HUES64 (cell line): ENCODE measurements at regions not wholly inside any gene's neighbourhood (a gene's known extent, or its start where the extent isn't known, plus 50 kb on each side); places are given as distances from the start of the nearest gene placed in this dataset.
"Not testable (repeated sequence)": the region's sequence is repeated elsewhere in the genome, so short reads cannot be mapped to it uniquely, and the experiment has no call there.

ENCODE experiments used
- H3K27ac ChIP-seq: 2 replicates; pipeline ENCODE4 v1.7.0; 2013; ENCODE audit warnings: low read depth, low read length, inconsistent platforms
- H3K27me3 ChIP-seq: 2 replicates; pipeline ENCODE4 v1.6.1; 2013; ENCODE audit warnings: mild to moderate bottlenecking, low read length; ENCODE audit not compliant: insufficient read depth
- H3K36me3 ChIP-seq: 2 replicates; pipeline ENCODE4 v1.6.1; 2013; ENCODE audit warnings: mild to moderate bottlenecking, low read length; ENCODE audit not compliant: insufficient read depth
- H3K4me1 ChIP-seq: 2 replicates; pipeline ENCODE4 v1.6.1; 2013; ENCODE audit warnings: mild to moderate bottlenecking, low read length, moderate library complexity; ENCODE audit not compliant: insufficient read depth
- H3K4me3 ChIP-seq: 2 replicates; pipeline ENCODE4 v1.5.1; 2013; ENCODE audit warnings: mild to moderate bottlenecking, low read length, moderate library complexity
- H3K9ac ChIP-seq: 2 replicates; pipeline ENCODE4 v1.6.1; 2013; ENCODE audit warnings: mild to moderate bottlenecking, low read depth, low read length
- H3K9me3 ChIP-seq: 2 replicates; pipeline ENCODE4 v1.6.1; 2013; ENCODE audit warnings: low read depth, low read length; ENCODE audit not compliant: insufficient read depth
- WGBS: fragments of 150-250, 120-280 bp; methylation state at CpG from one replicate; pipeline ENCODE4 v1.1.7; 2013; ENCODE audit warnings: missing lambda C conversion rate; 5-methylcytosine and 5-hydroxymethylcytosine counted together

- no peak overlapping the region for H3K4me3 ChIP-seq
- no peaks in the 10 kb centered on the region for H3K36me3 ChIP-seq
- H3K9ac ChIP-seq, result no peak overlapping the region
- no peak overlapping the region for H3K27ac ChIP-seq
- no peaks in the 10 kb centered on the region for H3K27me3 ChIP-seq
- no peaks in the 10 kb centered on the region for H3K9me3 ChIP-seq
- H3K4me1 ChIP-seq, result no peaks in the 10 kb centered on the region; the same call in 1 of the 2 replicates
- 90% methylated on average over 3 of the region's 3 CpGs for WGBS
These were observed 484.9 kb downstream of the TMEM38B start for GRCh38 chr9:106179191-106179590.

GRCh38 chr9:106203815-106204516 is 509.6 kb downstream of the TMEM38B start:
- H3K4me3 ChIP-seq, H3K9ac ChIP-seq, H3K4me1 ChIP-seq, H3K36me3 ChIP-seq, H3K27ac ChIP-seq, H3K9me3 ChIP-seq, H3K27me3 ChIP-seq: not testable (repeated sequence)
- 84% methylated on average over 8 of the region's 8 CpGs for WGBS

- WGBS, result no CpG with 5 or more reads among the region's 1 CpG
These were observed 513.0 kb downstream of the TMEM38B start for GRCh38 chr9:106207298-106207697.

GRCh38 chr9:106218427-106218826 is 524.1 kb downstream of the TMEM38B start:
- H3K9me3 ChIP-seq, result no peaks in the 10 kb centered on the region
- no peaks in the 10 kb centered on the region for H3K27me3 ChIP-seq
- H3K4me1 ChIP-seq, result no peaks in the 10 kb centered on the region
- H3K36me3 ChIP-seq, result no peaks in the 10 kb centered on the region
- WGBS, result 98% methylated on average over 3 of the region's 3 CpGs
- H3K9ac ChIP-seq, result no peak overlapping the region
- no peak overlapping the region for H3K27ac ChIP-seq
- H3K4me3 ChIP-seq, result no peak overlapping the region

More at GRCh38 chr9:106207298-106207697, 513.0 kb downstream of the TMEM38B start:
- no peak overlapping the region for H3K9ac ChIP-seq
- peaks cover 6% of the 10 kb centered on the region; the same call in 1 of the 2 replicates for H3K4me1 ChIP-seq
- no peaks in the 10 kb centered on the region for H3K9me3 ChIP-seq
- no peak overlapping the region for H3K4me3 ChIP-seq
- H3K36me3 ChIP-seq, result no peaks in the 10 kb centered on the region
- no peak overlapping the region for H3K27ac ChIP-seq
- H3K27me3 ChIP-seq, result no peaks in the 10 kb centered on the region

- H3K27me3 ChIP-seq, result no peaks in the 10 kb centered on the region
- WGBS, result 91% methylated on average over 3 of the region's 3 CpGs
- no peak overlapping the region for H3K4me3 ChIP-seq
- no peak overlapping the region for H3K27ac ChIP-seq
- no peaks in the 10 kb centered on the region for H3K4me1 ChIP-seq
- no peaks in the 10 kb centered on the region for H3K36me3 ChIP-seq
- no peaks in the 10 kb centered on the region for H3K9me3 ChIP-seq
- H3K9ac ChIP-seq, result no peak overlapping the region
These were observed 524.5 kb downstream of the TMEM38B start for GRCh38 chr9:106218854-106219253.

- WGBS, result 98% methylated on average over 5 of the region's 5 CpGs
- no peaks in the 10 kb centered on the region for H3K9me3 ChIP-seq
- H3K4me3 ChIP-seq, result no peak overlapping the region
- no peaks in the 10 kb centered on the region for H3K36me3 ChIP-seq
- no peak overlapping the region for H3K9ac ChIP-seq
- H3K27ac ChIP-seq, result no peak overlapping the region
- H3K27me3 ChIP-seq, result no peaks in the 10 kb centered on the region
- H3K4me1 ChIP-seq, result no peaks in the 10 kb centered on the region
These were observed 526.1 kb downstream of the TMEM38B start for GRCh38 chr9:106220415-106220814.

GRCh38 chr9:106228861-106229260 is 534.5 kb downstream of the TMEM38B start:
- H3K27ac ChIP-seq, result no peak overlapping the region
- no peak overlapping the region for H3K4me3 ChIP-seq
- no peaks in the 10 kb centered on the region for H3K27me3 ChIP-seq
- H3K4me1 ChIP-seq, result no peaks in the 10 kb centered on the region
- WGBS, result 90% methylated on average over 3 of the region's 3 CpGs
- H3K9ac ChIP-seq, result no peak overlapping the region
- H3K36me3 ChIP-seq, result no peaks in the 10 kb centered on the region
- no peaks in the 10 kb centered on the region for H3K9me3 ChIP-seq

- Histone ChIP-seq H3K9me3 (no peaks in the 10 kb centered on the region), H3K27me3 (no peaks in the 10 kb centered on the region), H3K9ac (no peak overlapping the region), H3K4me3 (no peak overlapping the region), H3K36me3 (no peaks in the 10 kb centered on the region), H3K4me1 (no peaks in the 10 kb centered on the region), H3K27ac (no peak overlapping the region)
These were observed 538.8 kb downstream of the TMEM38B start for GRCh38 chr9:106233116-106233515.

- not testable (repeated sequence) for H3K27ac ChIP-seq, H3K4me3 ChIP-seq
- WGBS, result 97% methylated on average over 10 of the region's 10 CpGs
These were observed 566.6 kb downstream of the TMEM38B start for GRCh38 chr9:106260908-106261307.

GRCh38 chr9:106277966-106278365 is 583.6 kb downstream of the TMEM38B start:
- Histone ChIP-seq H3K9ac (no peak overlapping the region), H3K27ac (no peak overlapping the region), H3K9me3 (peaks cover 7% of the 10 kb centered on the region; the same call in 1 of the 2 replicates), H3K4me1 (no peaks in the 10 kb centered on the region), H3K36me3 (no peaks in the 10 kb centered on the region), H3K4me3 (no peak overlapping the region), H3K27me3 (no peaks in the 10 kb centered on the region)
- WGBS, result 94% methylated on average over 6 of the region's 6 CpGs

More at GRCh38 chr9:106260908-106261307, 566.6 kb downstream of the TMEM38B start:
- not testable (repeated sequence) for H3K27me3 ChIP-seq, H3K9ac ChIP-seq, H3K4me1 ChIP-seq, H3K36me3 ChIP-seq
- H3K9me3 ChIP-seq, result peaks cover 23% of the 10 kb centered on the region

GRCh38 chr9:106283769-106284168 is 579.2 kb upstream of the ZNF462 start:
- H3K9me3 ChIP-seq, result peaks cover 7% of the 10 kb centered on the region; the same call in 1 of the 2 replicates
- H3K4me1 ChIP-seq, result peaks cover 12% of the 10 kb centered on the region
- no peak overlapping the region for H3K4me3 ChIP-seq
- H3K27me3 ChIP-seq, result no peaks in the 10 kb centered on the region
- H3K9ac ChIP-seq, result no peak overlapping the region
- no peaks in the 10 kb centered on the region for H3K36me3 ChIP-seq
- no peak overlapping the region for H3K27ac ChIP-seq
- WGBS, result 93% methylated on average over 5 of the region's 5 CpGs

GRCh38 chr9:106284296-106284695 is 578.7 kb upstream of the ZNF462 start:
- Histone ChIP-seq H3K27ac (no peak overlapping the region), H3K9ac (no peak overlapping the region), H3K4me3 (no peak overlapping the region), H3K36me3 (no peaks in the 10 kb centered on the region), H3K27me3 (no peaks in the 10 kb centered on the region), H3K4me1 (peaks cover 12% of the 10 kb centered on the region), H3K9me3 (peaks cover 7% of the 10 kb centered on the region; the same call in 1 of the 2 replicates)
- 85% methylated on average over 4 of the region's 4 CpGs for WGBS
